ENCODE measurements at regions not wholly inside any gene's neighbourhood (a gene's known extent, or its start where the extent isn't known, plus 50 kb on each side); places are given as distances from the start of the nearest gene placed in this dataset.
"Not testable (repeated sequence)": the region's sequence is repeated elsewhere in the genome, so short reads cannot be mapped to it uniquely, and the experiment has no call there.

- TF ChIP-seq CTCF (IDR thresholded peaks at IDR 0.05) = peak in 1 of 2 donors; percentile 77
- no peak for TF ChIP-seq EP300 (IDR thresholded peaks at IDR 0.05)
- H3K36me3 ChIP-seq = no peaks in the 10 kb centered on the region
Observed at GRCh38 chr1:101567582-101568189, 330.9 kb downstream of the S1PR1 start.

GRCh38 chr1:101587741-101588140, 350.9 kb downstream of the S1PR1 start:
- no peak for TF ChIP-seq CTCF (IDR thresholded peaks at IDR 0.05)
- TF ChIP-seq POLR2A (IDR thresholded peaks at IDR 0.05) = no peak
- no peak for TF ChIP-seq EP300 (IDR thresholded peaks at IDR 0.05)
- TF ChIP-seq POLR2AphosphoS5 (IDR thresholded peaks at IDR 0.05) = no peak
- no peak overlapping the region for H3K27ac ChIP-seq
- WGBS = 54% methylated on average over 5 of the region's 5 CpGs
- no peak for DNase-seq (ENCODE audit: low spot score in 2 of 2)
- H3K9me3 ChIP-seq = no peaks in the 10 kb centered on the region
- H3K36me3 ChIP-seq = no peaks in the 10 kb centered on the region
- no peaks in the 10 kb centered on the region for H3K4me1 ChIP-seq
- no peak overlapping the region for H3K4me3 ChIP-seq
- H3K27me3 ChIP-seq = no peaks in the 10 kb centered on the region

More at GRCh38 chr1:101567582-101568189, 330.9 kb downstream of the S1PR1 start:
- WGBS = 51% methylated on average over 4 of the region's 4 CpGs
- H3K27ac ChIP-seq = no peak overlapping the region
- H3K27me3 ChIP-seq = no peaks in the 10 kb centered on the region
- no peak for DNase-seq (ENCODE audit: low spot score in 2 of 2)
- no peaks in the 10 kb centered on the region for H3K9me3 ChIP-seq
- no peak overlapping the region for H3K4me3 ChIP-seq
- no peaks in the 10 kb centered on the region for H3K4me1 ChIP-seq

- no peaks in the 10 kb centered on the region for H3K27me3 ChIP-seq
- no peak for DNase-seq (ENCODE audit: low spot score in 2 of 2)
- no peak overlapping the region for H3K4me3 ChIP-seq
- no peak overlapping the region for H3K27ac ChIP-seq
- no peaks in the 10 kb centered on the region for H3K36me3 ChIP-seq
- 96% methylated on average over 1 of the region's 1 CpG for WGBS
- H3K4me1 ChIP-seq = no peaks in the 10 kb centered on the region
- no peaks in the 10 kb centered on the region for H3K9me3 ChIP-seq
- TF ChIP-seq EP300 (IDR thresholded peaks at IDR 0.05) (no peak), POLR2A (IDR thresholded peaks at IDR 0.05) (no peak), CTCF (IDR thresholded peaks at IDR 0.05) (no peak), POLR2AphosphoS5 (IDR thresholded peaks at IDR 0.05) (no peak)
Observed at GRCh38 chr1:101588677-101589076, 351.9 kb downstream of the S1PR1 start.

- Histone ChIP-seq H3K9me3 (no peaks in the 10 kb centered on the region), H3K4me3 (no peak overlapping the region), H3K36me3 (no peaks in the 10 kb centered on the region), H3K4me1 (no peaks in the 10 kb centered on the region), H3K27me3 (no peaks in the 10 kb centered on the region), H3K27ac (no peak overlapping the region)
- no peak for DNase-seq (ENCODE audit: low spot score in 2 of 2)
- TF ChIP-seq CTCF (IDR thresholded peaks at IDR 0.05) = no peak
- no peak for TF ChIP-seq POLR2A (IDR thresholded peaks at IDR 0.05)
- 75% methylated on average over 1 of the region's 1 CpG for WGBS
Observed at GRCh38 chr1:101592845-101593244, 356.0 kb downstream of the S1PR1 start.

DNA sequence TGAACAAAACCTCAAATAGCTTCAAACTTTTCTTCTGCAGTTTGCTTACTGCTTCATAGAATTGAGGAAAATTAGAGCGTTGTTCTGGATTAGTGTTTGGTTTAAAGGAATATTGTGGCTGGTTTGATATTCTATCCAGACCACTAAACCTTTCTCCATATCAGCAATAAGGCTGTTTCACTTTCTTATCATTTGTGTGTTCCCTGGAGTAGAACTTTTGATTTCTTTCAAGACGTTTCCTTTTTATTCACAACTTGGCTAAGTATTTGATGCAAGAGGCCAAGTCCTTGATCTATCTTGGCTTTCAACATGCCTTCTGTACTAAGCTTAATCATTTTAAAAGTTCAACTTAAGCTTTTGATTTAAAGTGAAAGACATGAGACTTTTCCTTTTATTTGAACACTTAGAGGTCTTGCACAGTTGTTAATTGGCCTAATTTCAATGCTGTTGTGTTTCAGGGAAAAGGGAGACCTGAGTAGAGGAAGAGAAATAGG, 359.1 kb downstream of the S1PR1 start:
- Histone ChIP-seq H3K4me1 (no peaks in the 10 kb centered on the region), H3K27me3 (no peaks in the 10 kb centered on the region)
- 29% methylated on average over 2 of the region's 2 CpGs for WGBS

GRCh38 chr1:101600615-101601014, 363.8 kb downstream of the S1PR1 start:
- H3K4me3 ChIP-seq; H3K9me3 ChIP-seq; H3K4me1 ChIP-seq; DNase-seq (ENCODE audit: low spot score in 2 of 2); H3K27me3 ChIP-seq; H3K27ac ChIP-seq; H3K36me3 ChIP-seq: not testable (repeated sequence)
- WGBS = 73% methylated on average over 5 of the region's 5 CpGs

More for the DNA sequence above, 359.1 kb downstream of the S1PR1 start:
- TF ChIP-seq CTCF (IDR thresholded peaks at IDR 0.05) (no peak), POLR2AphosphoS5 (IDR thresholded peaks at IDR 0.05) (no peak), POLR2A (IDR thresholded peaks at IDR 0.05) (no peak), EP300 (IDR thresholded peaks at IDR 0.05) (no peak)
- DNase-seq (ENCODE audit: low spot score in 2 of 2) = no peak
- no peak overlapping the region for H3K27ac ChIP-seq
- H3K36me3 ChIP-seq = no peaks in the 10 kb centered on the region
- H3K9me3 ChIP-seq = no peaks in the 10 kb centered on the region
- no peak overlapping the region for H3K4me3 ChIP-seq

Measured in suprapubic skin (tissue), 4 donors.